ENCODE measurements at regions not wholly inside any gene's neighbourhood (a gene's known extent, or its start where the extent isn't known, plus 50 kb on each side); places are given as distances from the start of the nearest gene placed in this dataset.

GRCh38 chr5:13214182-13214581 is 730.3 kb downstream of the DNAH5 start:
- no peak overlapping the region for H2BK120ac ChIP-seq (ENCODE audit: low read depth, low read length)
- no peak overlapping the region for H2AFZ ChIP-seq (ENCODE audit: low read depth, low read length)
- no peak for DNase-seq

GRCh38 chr5:13212886-13213285 is 731.6 kb downstream of the DNAH5 start:
- H3K4me1 ChIP-seq (ENCODE audit: control insufficient read depth, insufficient read depth, low read depth, low read length) = no peaks in the 10 kb centered on the region
- no peak overlapping the region for H3K4me2 ChIP-seq (ENCODE audit: low read length, poor library complexity, severe bottlenecking)
- no peak overlapping the region for H2BK15ac ChIP-seq (ENCODE audit: low read depth, poor library complexity, severe bottlenecking)
- H3K9me3 ChIP-seq (ENCODE audit: control insufficient read depth, low read length) = no peaks in the 10 kb centered on the region
- H3K14ac ChIP-seq (ENCODE audit: low read length in 2 of 2) = no peak overlapping the region
- no peak overlapping the region for H2BK120ac ChIP-seq (ENCODE audit: low read depth, low read length)
- H3K23ac ChIP-seq (ENCODE audit: low read length in 2 of 2) = no peak overlapping the region
- no peak overlapping the region for H3K18ac ChIP-seq (ENCODE audit: low read depth in 1 of 2, low read length in 2 of 2)
- no peak overlapping the region for H3K4ac ChIP-seq (ENCODE audit: low read depth in 1 of 2, low read length in 2 of 2)
- H2AK5ac ChIP-seq (ENCODE audit: low read length, severe bottlenecking) = no peak overlapping the region
- no peaks in the 10 kb centered on the region for H3K27me3 ChIP-seq (ENCODE audit: control insufficient read depth in 1 of 2, insufficient read depth in 1 of 2, low read length in 2 of 2)
- no peaks in the 10 kb centered on the region for H3K36me3 ChIP-seq (ENCODE audit: control insufficient read depth in 1 of 2, insufficient read depth in 2 of 2, low read depth in 1 of 2, low read length in 2 of 2)
- H3K27ac ChIP-seq (ENCODE audit: low read length, poor library complexity, severe bottlenecking) = no peak overlapping the region
- no peak overlapping the region for H3K9ac ChIP-seq (ENCODE audit: low read length)
- H2BK12ac ChIP-seq (ENCODE audit: low read length in 2 of 2) = no peak overlapping the region
- H4K91ac ChIP-seq (ENCODE audit: low read length) = no peak overlapping the region
- H3K4me3 ChIP-seq (ENCODE audit: insufficient read depth in 1 of 2, low read depth in 1 of 2, low read length in 2 of 2) = no peak overlapping the region
- no peaks in the 10 kb centered on the region for H3K79me1 ChIP-seq (replicated peaks; ENCODE audit: low read length, poor library complexity, severe bottlenecking)
- no peak overlapping the region for H4K8ac ChIP-seq (ENCODE audit: low read length)
- H2AFZ ChIP-seq (ENCODE audit: low read depth, low read length) = no peak overlapping the region
- H2BK5ac ChIP-seq (ENCODE audit: low read depth, low read length, poor library complexity, severe bottlenecking) = no peak overlapping the region
- no peak for DNase-seq
- WGBS = 67% methylated on average over 2 of the region's 4 CpGs

More at GRCh38 chr5:13214182-13214581, 730.3 kb downstream of the DNAH5 start:
- no peak overlapping the region for H4K8ac ChIP-seq (ENCODE audit: low read length)
- H3K4ac ChIP-seq (ENCODE audit: low read depth in 1 of 2, low read length in 2 of 2) = no peak overlapping the region
- 33% methylated on average over 1 of the region's 1 CpG for WGBS
- H3K4me1 ChIP-seq (ENCODE audit: control insufficient read depth, insufficient read depth, low read depth, low read length) = no peaks in the 10 kb centered on the region
- H3K14ac ChIP-seq (ENCODE audit: low read length in 2 of 2) = no peak overlapping the region
- no peak overlapping the region for H4K91ac ChIP-seq (ENCODE audit: low read length)
- H3K36me3 ChIP-seq (ENCODE audit: control insufficient read depth in 1 of 2, insufficient read depth in 2 of 2, low read depth in 1 of 2, low read length in 2 of 2) = no peaks in the 10 kb centered on the region
- H3K9me3 ChIP-seq (ENCODE audit: control insufficient read depth, low read length) = no peaks in the 10 kb centered on the region
- no peak overlapping the region for H2BK12ac ChIP-seq (ENCODE audit: low read length in 2 of 2)
- no peak overlapping the region for H3K18ac ChIP-seq (ENCODE audit: low read depth in 1 of 2, low read length in 2 of 2)
- H2BK5ac ChIP-seq (ENCODE audit: low read depth, low read length, poor library complexity, severe bottlenecking) = no peak overlapping the region
- H3K79me1 ChIP-seq (replicated peaks; ENCODE audit: low read length, poor library complexity, severe bottlenecking) = no peaks in the 10 kb centered on the region
- no peak overlapping the region for H3K9ac ChIP-seq (ENCODE audit: low read length)
- H3K23ac ChIP-seq (ENCODE audit: low read length in 2 of 2) = no peak overlapping the region
- no peaks in the 10 kb centered on the region for H3K27me3 ChIP-seq (ENCODE audit: control insufficient read depth in 1 of 2, insufficient read depth in 1 of 2, low read length in 2 of 2)
- no peak overlapping the region for H2BK15ac ChIP-seq (ENCODE audit: low read depth, poor library complexity, severe bottlenecking)
- H2AK5ac ChIP-seq (ENCODE audit: low read length, severe bottlenecking) = no peak overlapping the region
- H3K27ac ChIP-seq (ENCODE audit: low read length, poor library complexity, severe bottlenecking) = no peak overlapping the region
- no peak overlapping the region for H3K4me3 ChIP-seq (ENCODE audit: insufficient read depth in 1 of 2, low read depth in 1 of 2, low read length in 2 of 2)
- H3K4me2 ChIP-seq (ENCODE audit: low read length, poor library complexity, severe bottlenecking) = no peak overlapping the region

GRCh38 chr5:13211064-13211463 is 733.4 kb downstream of the DNAH5 start:
- no peaks in the 10 kb centered on the region for H3K27me3 ChIP-seq (ENCODE audit: control insufficient read depth in 1 of 2, insufficient read depth in 1 of 2, low read length in 2 of 2)
- H3K4me1 ChIP-seq (ENCODE audit: control insufficient read depth, insufficient read depth, low read depth, low read length) = no peaks in the 10 kb centered on the region
- no peak overlapping the region for H2BK5ac ChIP-seq (ENCODE audit: low read depth, low read length, poor library complexity, severe bottlenecking)
- no peaks in the 10 kb centered on the region for H3K36me3 ChIP-seq (ENCODE audit: control insufficient read depth in 1 of 2, insufficient read depth in 2 of 2, low read depth in 1 of 2, low read length in 2 of 2)
- H3K23ac ChIP-seq (ENCODE audit: low read length in 2 of 2) = no peak overlapping the region
- no peak overlapping the region for H3K4ac ChIP-seq (ENCODE audit: low read depth in 1 of 2, low read length in 2 of 2)
- no peak overlapping the region for H3K4me2 ChIP-seq (ENCODE audit: low read length, poor library complexity, severe bottlenecking)
- WGBS = no CpG with 5 or more reads among the region's 1 CpG
- H2BK15ac ChIP-seq (ENCODE audit: low read depth, poor library complexity, severe bottlenecking) = no peak overlapping the region
- H3K79me1 ChIP-seq (replicated peaks; ENCODE audit: low read length, poor library complexity, severe bottlenecking) = no peaks in the 10 kb centered on the region
- no peak overlapping the region for H2AFZ ChIP-seq (ENCODE audit: low read depth, low read length)
- DNase-seq = no peak
- no peak overlapping the region for H2BK12ac ChIP-seq (ENCODE audit: low read length in 2 of 2)
- H4K91ac ChIP-seq (ENCODE audit: low read length) = no peak overlapping the region
- no peak overlapping the region for H2AK5ac ChIP-seq (ENCODE audit: low read length, severe bottlenecking)
- H3K4me3 ChIP-seq (ENCODE audit: insufficient read depth in 1 of 2, low read depth in 1 of 2, low read length in 2 of 2) = no peak overlapping the region
- H2BK120ac ChIP-seq (ENCODE audit: low read depth, low read length) = no peak overlapping the region
- no peak overlapping the region for H3K9ac ChIP-seq (ENCODE audit: low read length)
- no peak overlapping the region for H3K14ac ChIP-seq (ENCODE audit: low read length in 2 of 2)
- H3K9me3 ChIP-seq (ENCODE audit: control insufficient read depth, low read length) = no peaks in the 10 kb centered on the region
- H3K27ac ChIP-seq (ENCODE audit: low read length, poor library complexity, severe bottlenecking) = no peak overlapping the region
- no peak overlapping the region for H4K8ac ChIP-seq (ENCODE audit: low read length)
- no peak overlapping the region for H3K18ac ChIP-seq (ENCODE audit: low read depth in 1 of 2, low read length in 2 of 2)

GRCh38 chr5:13207112-13207511 is 737.4 kb downstream of the DNAH5 start:
- H3K23ac ChIP-seq (ENCODE audit: low read length in 2 of 2) = no peak overlapping the region
- H3K79me1 ChIP-seq (replicated peaks; ENCODE audit: low read length, poor library complexity, severe bottlenecking) = no peaks in the 10 kb centered on the region
- H2BK120ac ChIP-seq (ENCODE audit: low read depth, low read length) = no peak overlapping the region
- H3K9me3 ChIP-seq (ENCODE audit: control insufficient read depth, low read length) = no peaks in the 10 kb centered on the region
- no peaks in the 10 kb centered on the region for H3K36me3 ChIP-seq (ENCODE audit: control insufficient read depth in 1 of 2, insufficient read depth in 2 of 2, low read depth in 1 of 2, low read length in 2 of 2)
- no peak for DNase-seq
- no peak overlapping the region for H3K9ac ChIP-seq (ENCODE audit: low read length)
- H3K4me2 ChIP-seq (ENCODE audit: low read length, poor library complexity, severe bottlenecking) = no peak overlapping the region
- no peak overlapping the region for H2BK5ac ChIP-seq (ENCODE audit: low read depth, low read length, poor library complexity, severe bottlenecking)
- H4K8ac ChIP-seq (ENCODE audit: low read length) = no peak overlapping the region
- H3K27ac ChIP-seq (ENCODE audit: low read length, poor library complexity, severe bottlenecking) = no peak overlapping the region
- no peak overlapping the region for H2BK15ac ChIP-seq (ENCODE audit: low read depth, poor library complexity, severe bottlenecking)
- H3K18ac ChIP-seq (ENCODE audit: low read depth in 1 of 2, low read length in 2 of 2) = no peak overlapping the region
- no peaks in the 10 kb centered on the region for H3K4me1 ChIP-seq (ENCODE audit: control insufficient read depth, insufficient read depth, low read depth, low read length)
- no peak overlapping the region for H4K91ac ChIP-seq (ENCODE audit: low read length)
- H2AFZ ChIP-seq (ENCODE audit: low read depth, low read length) = no peak overlapping the region
- H3K27me3 ChIP-seq (ENCODE audit: control insufficient read depth in 1 of 2, insufficient read depth in 1 of 2, low read length in 2 of 2) = no peaks in the 10 kb centered on the region
- H2BK12ac ChIP-seq (ENCODE audit: low read length in 2 of 2) = no peak overlapping the region
- H3K4me3 ChIP-seq (ENCODE audit: insufficient read depth in 1 of 2, low read depth in 1 of 2, low read length in 2 of 2) = no peak overlapping the region
- no peak overlapping the region for H3K14ac ChIP-seq (ENCODE audit: low read length in 2 of 2)
- H3K4ac ChIP-seq (ENCODE audit: low read depth in 1 of 2, low read length in 2 of 2) = no peak overlapping the region
- H2AK5ac ChIP-seq (ENCODE audit: low read length, severe bottlenecking) = no peak overlapping the region

Measured in mesenchymal stem cell (in vitro differentiated cells and primary cell).